Astrocyte (in vitro differentiated cells and primary cell): ENCODE measurements at regions not wholly inside any gene's neighbourhood (a gene's known extent, or its start where the extent isn't known, plus 50 kb on each side); places are given as distances from the start of the nearest gene placed in this dataset.

Source experiments
- DNase-seq: peaks from one replicate; pipeline ENCODE4 v3.0.0-alpha.2; 2010; ENCODE audit warnings: low read depth
- FAIRE-seq: peaks from 2 replicates; lab custom pipeline; 2011; peaks lifted over from hg19 to GRCh38; lab: Jason Lieb, UNC
- H2AFZ ChIP-seq: 2 replicates; pipeline ENCODE4 v1.6.0; 2012; ENCODE audit warnings: low read depth, low read length, inconsistent platforms
- H3K27ac ChIP-seq: 2 replicates; pipeline ENCODE4 v1.5.1; 2011; ENCODE audit warnings: low read depth, low read length, inconsistent platforms
- H3K27me3 ChIP-seq: 2 replicates; pipeline ENCODE4 v1.6.0; 2011; ENCODE audit warnings: low read length, inconsistent platforms; ENCODE audit not compliant: insufficient read depth
- H3K36me3 ChIP-seq: 2 replicates; pipeline ENCODE4 v1.5.1; 2011; ENCODE audit warnings: low read length, inconsistent platforms; ENCODE audit not compliant: insufficient read depth
- H3K4me1 ChIP-seq: 2 replicates; pipeline ENCODE4 v1.5.1; 2011; ENCODE audit warnings: low read length, inconsistent platforms; ENCODE audit not compliant: insufficient read depth
- H3K4me2 ChIP-seq: 2 replicates; pipeline ENCODE4 v1.6.0; 2012; ENCODE audit warnings: low read length, inconsistent platforms
- H3K4me3 ChIP-seq: 2 replicates; pipeline ENCODE4 v1.5.1; 2011; ENCODE audit warnings: low read depth, mild to moderate bottlenecking, low read length, inconsistent platforms; ENCODE audit not compliant: insufficient read depth
- H3K79me2 ChIP-seq: 2 replicates; pipeline ENCODE4 v1.6.0; 2012; ENCODE audit warnings: mild to moderate bottlenecking, low read length, inconsistent platforms; ENCODE audit not compliant: insufficient read depth
- H3K9ac ChIP-seq: 2 replicates; pipeline ENCODE4 v1.6.0; 2012; ENCODE audit warnings: mild to moderate bottlenecking, low read length, inconsistent platforms
- H3K9me3 ChIP-seq: 2 replicates; pipeline ENCODE4 v1.5.1; 2012; ENCODE audit warnings: low read depth, mild to moderate bottlenecking, low read length, inconsistent platforms; ENCODE audit not compliant: insufficient read depth
- H4K20me1 ChIP-seq: 2 replicates; pipeline ENCODE4 v1.6.0; 2012; ENCODE audit warnings: low read length, inconsistent platforms; ENCODE audit not compliant: insufficient read depth
- H3K27ac Mint-ChIP-seq: one replicate; pipeline ENCODE4 v1.8.0; 2021; ENCODE audit warnings: mild to moderate bottlenecking, mixed read lengths; ENCODE audit not compliant: unreplicated experiment
- H3K27me3 Mint-ChIP-seq: one replicate; pipeline ENCODE4 v1.8.0; 2021; ENCODE audit warnings: low read depth, mixed read lengths; ENCODE audit not compliant: unreplicated experiment
- H3K36me3 Mint-ChIP-seq: one replicate; pipeline ENCODE4 v1.8.0; 2021; ENCODE audit warnings: low read depth, mixed read lengths; ENCODE audit not compliant: unreplicated experiment
- H3K4me1 Mint-ChIP-seq: one replicate; pipeline ENCODE4 v1.8.0; 2021; ENCODE audit warnings: low read depth, mixed read lengths; ENCODE audit not compliant: unreplicated experiment
- H3K4me3 Mint-ChIP-seq: one replicate; pipeline ENCODE4 v1.8.0; 2021; ENCODE audit warnings: mild to moderate bottlenecking, moderate library complexity, mixed read lengths; ENCODE audit not compliant: unreplicated experiment
- H3K9me3 Mint-ChIP-seq: one replicate; pipeline ENCODE4 v1.8.0; 2021; ENCODE audit warnings: mild to moderate bottlenecking, mixed read lengths; ENCODE audit not compliant: unreplicated experiment
- EZH2 ChIP-seq: IDR thresholded peaks from 2 replicates; pipeline ENCODE4 v1.6.1; 2012; ENCODE audit warnings: mild to moderate bottlenecking, low read length, inconsistent platforms; ENCODE audit not compliant: insufficient read depth
- TF ChIP-seq, protein P1 (sequence below): IDR thresholded peaks from 2 replicates; pipeline ENCODE4 v1.5.1; 2011; ENCODE audit warnings: low read depth, mild to moderate bottlenecking, inconsistent platforms, low read length, moderate library complexity; ENCODE audit not compliant: insufficient read depth

GRCh38 chr3:104460477-104461406 lies 906.0 kb upstream of the ALCAM start:
- no peaks in the 10 kb centered on the region for H3K9me3 ChIP-seq
- H3K4me3 Mint-ChIP-seq, result no peak overlapping the region
- H3K79me2 ChIP-seq, result no peaks in the 10 kb centered on the region
- no peak overlapping the region for H3K4me3 ChIP-seq
- no peak for TF ChIP-seq EZH2
- TF ChIP-seq, protein P1, sequence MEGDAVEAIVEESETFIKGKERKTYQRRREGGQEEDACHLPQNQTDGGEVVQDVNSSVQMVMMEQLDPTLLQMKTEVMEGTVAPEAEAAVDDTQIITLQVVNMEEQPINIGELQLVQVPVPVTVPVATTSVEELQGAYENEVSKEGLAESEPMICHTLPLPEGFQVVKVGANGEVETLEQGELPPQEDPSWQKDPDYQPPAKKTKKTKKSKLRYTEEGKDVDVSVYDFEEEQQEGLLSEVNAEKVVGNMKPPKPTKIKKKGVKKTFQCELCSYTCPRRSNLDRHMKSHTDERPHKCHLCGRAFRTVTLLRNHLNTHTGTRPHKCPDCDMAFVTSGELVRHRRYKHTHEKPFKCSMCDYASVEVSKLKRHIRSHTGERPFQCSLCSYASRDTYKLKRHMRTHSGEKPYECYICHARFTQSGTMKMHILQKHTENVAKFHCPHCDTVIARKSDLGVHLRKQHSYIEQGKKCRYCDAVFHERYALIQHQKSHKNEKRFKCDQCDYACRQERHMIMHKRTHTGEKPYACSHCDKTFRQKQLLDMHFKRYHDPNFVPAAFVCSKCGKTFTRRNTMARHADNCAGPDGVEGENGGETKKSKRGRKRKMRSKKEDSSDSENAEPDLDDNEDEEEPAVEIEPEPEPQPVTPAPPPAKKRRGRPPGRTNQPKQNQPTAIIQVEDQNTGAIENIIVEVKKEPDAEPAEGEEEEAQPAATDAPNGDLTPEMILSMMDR, result peak; percentile 44
- H3K27ac Mint-ChIP-seq, result peak overlapping the region; percentile 55
- no peaks in the 10 kb centered on the region for H3K27me3 ChIP-seq
- H4K20me1 ChIP-seq, result no peaks in the 10 kb centered on the region
- no peak overlapping the region for H2AFZ ChIP-seq
- no peaks in the 10 kb centered on the region for H3K36me3 ChIP-seq
- peak; percentile 62 for DNase-seq
- H3K4me1 Mint-ChIP-seq, result peaks cover 8% of the 10 kb centered on the region
- no peak overlapping the region for H3K4me2 ChIP-seq
- no peaks in the 10 kb centered on the region for H3K27me3 Mint-ChIP-seq
- H3K36me3 Mint-ChIP-seq, result no peaks in the 10 kb centered on the region
- H3K9me3 Mint-ChIP-seq, result peaks cover 6% of the 10 kb centered on the region
- H3K4me1 ChIP-seq, result no peaks in the 10 kb centered on the region
- no peak overlapping the region for H3K9ac ChIP-seq
- FAIRE-seq, result peak; percentile 52
- H3K27ac ChIP-seq, result no peak overlapping the region

- no peak overlapping the region for H3K4me2 ChIP-seq
- Mint-ChIP-seq H3K36me3 (no peaks in the 10 kb centered on the region), H3K9me3 (peaks cover 6% of the 10 kb centered on the region), H3K27me3 (no peaks in the 10 kb centered on the region), H3K27ac (no peak overlapping the region), H3K4me1 (peaks cover 8% of the 10 kb centered on the region), H3K4me3 (no peak overlapping the region)
- no peaks in the 10 kb centered on the region for H4K20me1 ChIP-seq
- FAIRE-seq, result no peak
- no peaks in the 10 kb centered on the region for H3K9me3 ChIP-seq
- DNase-seq, result no peak
- TF ChIP-seq, protein P1, result no peak
- TF ChIP-seq EZH2, result no peak
- H3K36me3 ChIP-seq, result no peaks in the 10 kb centered on the region
- no peak overlapping the region for H3K27ac ChIP-seq
- H2AFZ ChIP-seq, result no peak overlapping the region
- no peaks in the 10 kb centered on the region for H3K27me3 ChIP-seq
- no peaks in the 10 kb centered on the region for H3K79me2 ChIP-seq
- no peak overlapping the region for H3K9ac ChIP-seq
- H3K4me3 ChIP-seq, result no peak overlapping the region
- no peaks in the 10 kb centered on the region for H3K4me1 ChIP-seq
These were observed 905.3 kb upstream of the ALCAM start for GRCh38 chr3:104461431-104461830.

GRCh38 chr3:104472221-104472620 lies 894.5 kb upstream of the ALCAM start:
- no peaks in the 10 kb centered on the region for H4K20me1 ChIP-seq
- no peak for DNase-seq
- no peaks in the 10 kb centered on the region for H3K79me2 ChIP-seq
- Mint-ChIP-seq H3K4me1 (no peaks in the 10 kb centered on the region), H3K9me3 (peaks cover 11% of the 10 kb centered on the region), H3K27me3 (no peaks in the 10 kb centered on the region), H3K36me3 (peaks cover 2% of the 10 kb centered on the region), H3K27ac (no peak overlapping the region), H3K4me3 (no peak overlapping the region)
- no peak for FAIRE-seq
- no peaks in the 10 kb centered on the region for H3K36me3 ChIP-seq
- H3K9ac ChIP-seq, result no peak overlapping the region
- H2AFZ ChIP-seq, result no peak overlapping the region
- no peaks in the 10 kb centered on the region for H3K4me1 ChIP-seq
- H3K27ac ChIP-seq, result no peak overlapping the region
- peaks cover 5% of the 10 kb centered on the region for H3K9me3 ChIP-seq
- H3K4me3 ChIP-seq, result no peak overlapping the region
- H3K4me2 ChIP-seq, result no peak overlapping the region
- TF ChIP-seq, protein P1, result no peak
- no peak for TF ChIP-seq EZH2
- no peaks in the 10 kb centered on the region for H3K27me3 ChIP-seq
